Endodermal cell (in vitro differentiated cells): ENCODE measurements at regions not wholly inside any gene's neighbourhood (a gene's known extent, or its start where the extent isn't known, plus 50 kb on each side); places are given as distances from the start of the nearest gene placed in this dataset.

Experiments used
- DNase-seq: peaks from one replicate; pipeline ENCODE4 v3.0.0-alpha.2; 2017
- H3K27ac ChIP-seq: 2 replicates; pipeline ENCODE4 v1.5.1; 2013; ENCODE audit warnings: mild to moderate bottlenecking, low read depth, low read length, moderate library complexity
- H3K27me3 ChIP-seq: 2 replicates; pipeline ENCODE4 v1.6.1; 2013; ENCODE audit warnings: mild to moderate bottlenecking, low read length, moderate library complexity; ENCODE audit not compliant: insufficient read depth, control insufficient read depth, poor library complexity, severe bottlenecking
- H3K36me3 ChIP-seq: 2 replicates; pipeline ENCODE4 v1.7.0; 2013; ENCODE audit warnings: mild to moderate bottlenecking, low read length, moderate library complexity; ENCODE audit not compliant: control insufficient read depth, insufficient read depth
- H3K4me1 ChIP-seq: one replicate; pipeline ENCODE4 v1.7.0; 2013; ENCODE audit warnings: low read length; ENCODE audit not compliant: control insufficient read depth, insufficient read depth
- H3K4me3 ChIP-seq: 2 replicates; pipeline ENCODE4 v1.5.1; 2013; ENCODE audit warnings: mild to moderate bottlenecking, low read length, moderate library complexity
- H3K9ac ChIP-seq: 2 replicates; pipeline ENCODE4 v1.6.1; 2013; ENCODE audit warnings: mild to moderate bottlenecking, low read length, moderate library complexity; ENCODE audit not compliant: poor library complexity, severe bottlenecking; ENCODE audit errors: extremely low read depth
- H3K9me3 ChIP-seq: 2 replicates; pipeline ENCODE4 v1.6.1; 2013; ENCODE audit warnings: mild to moderate bottlenecking, low read length, moderate library complexity; ENCODE audit not compliant: control insufficient read depth
- H3K27ac Mint-ChIP-seq: 2 replicates; pipeline ENCODE4 v1.8.0; 2020; ENCODE audit warnings: mixed read lengths
- H3K27me3 Mint-ChIP-seq: 2 replicates; pipeline ENCODE4 v1.8.0; 2021; ENCODE audit warnings: mild to moderate bottlenecking, mixed read lengths; ENCODE audit not compliant: insufficient read depth
- H3K36me3 Mint-ChIP-seq: 2 replicates; pipeline ENCODE4 v1.8.0; 2020; ENCODE audit warnings: low read depth, mixed read lengths
- H3K4me1 Mint-ChIP-seq: 2 replicates; pipeline ENCODE4 v1.8.0; 2020; ENCODE audit warnings: mixed read lengths
- H3K4me3 Mint-ChIP-seq: 2 replicates; pipeline ENCODE4 v1.8.0; 2020; ENCODE audit warnings: mild to moderate bottlenecking, moderate library complexity, mixed read lengths
- H3K9me3 Mint-ChIP-seq: 2 replicates; pipeline ENCODE4 v1.8.0; 2020; ENCODE audit warnings: mild to moderate bottlenecking, mixed read lengths
- WGBS, 2 experiments: methylation state at CpG; one replicate each; pipeline versions ENCODE4 v1.1.5 to v1.1.7; 2013; ENCODE audit warnings: missing lambda C conversion rate in 2 of 2, mixed read lengths in 1 of 2; ENCODE audit not compliant: insufficient coverage in 1 of 2, insufficient read length in 1 of 2; 5-methylcytosine and 5-hydroxymethylcytosine counted together
- TF ChIP-seq, protein P1 (sequence below): fragments of 200-600 bp; sonication (generic); conservative IDR thresholded peaks from 2 replicates; pipeline ENCODE4 v1.5.0; 2021; ENCODE audit warnings: antibody characterized with exemption, mild to moderate bottlenecking

DNA sequence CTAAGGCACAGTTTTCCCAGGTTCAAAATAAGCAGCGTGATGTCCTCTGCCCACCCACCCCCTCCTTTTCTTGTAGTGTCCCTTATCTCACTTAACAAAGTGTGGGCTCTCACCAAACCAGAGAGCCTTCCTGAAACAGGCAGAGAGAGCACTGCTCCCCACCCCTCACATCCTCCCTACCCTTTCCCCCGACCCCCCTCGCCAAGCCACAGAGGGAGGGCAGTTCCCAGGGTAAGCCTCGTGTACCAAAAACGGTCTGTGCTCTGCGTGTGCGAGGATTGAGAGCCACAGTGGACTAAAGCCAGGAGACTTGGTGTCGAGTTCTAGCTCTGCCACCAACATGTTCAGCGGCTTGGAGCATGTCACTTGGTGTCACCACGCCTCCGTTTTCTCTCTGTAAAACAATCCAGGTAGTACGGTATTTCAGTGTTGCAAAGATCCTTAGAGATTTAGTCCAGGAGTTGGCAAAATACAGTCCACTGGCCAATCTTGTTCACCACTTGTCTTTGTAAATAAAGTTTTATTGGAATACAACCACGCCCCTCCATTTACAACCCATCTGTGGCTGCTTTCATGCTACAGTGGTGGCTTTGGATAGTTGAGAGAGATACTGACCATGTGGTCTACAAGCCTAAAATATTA lies 249.9 kb downstream of the OPA1 start:
- peaks cover 12% of the 10 kb centered on the region for H3K27me3 ChIP-seq
- peaks cover 18% of the 10 kb centered on the region for H3K4me1 ChIP-seq

DNA sequence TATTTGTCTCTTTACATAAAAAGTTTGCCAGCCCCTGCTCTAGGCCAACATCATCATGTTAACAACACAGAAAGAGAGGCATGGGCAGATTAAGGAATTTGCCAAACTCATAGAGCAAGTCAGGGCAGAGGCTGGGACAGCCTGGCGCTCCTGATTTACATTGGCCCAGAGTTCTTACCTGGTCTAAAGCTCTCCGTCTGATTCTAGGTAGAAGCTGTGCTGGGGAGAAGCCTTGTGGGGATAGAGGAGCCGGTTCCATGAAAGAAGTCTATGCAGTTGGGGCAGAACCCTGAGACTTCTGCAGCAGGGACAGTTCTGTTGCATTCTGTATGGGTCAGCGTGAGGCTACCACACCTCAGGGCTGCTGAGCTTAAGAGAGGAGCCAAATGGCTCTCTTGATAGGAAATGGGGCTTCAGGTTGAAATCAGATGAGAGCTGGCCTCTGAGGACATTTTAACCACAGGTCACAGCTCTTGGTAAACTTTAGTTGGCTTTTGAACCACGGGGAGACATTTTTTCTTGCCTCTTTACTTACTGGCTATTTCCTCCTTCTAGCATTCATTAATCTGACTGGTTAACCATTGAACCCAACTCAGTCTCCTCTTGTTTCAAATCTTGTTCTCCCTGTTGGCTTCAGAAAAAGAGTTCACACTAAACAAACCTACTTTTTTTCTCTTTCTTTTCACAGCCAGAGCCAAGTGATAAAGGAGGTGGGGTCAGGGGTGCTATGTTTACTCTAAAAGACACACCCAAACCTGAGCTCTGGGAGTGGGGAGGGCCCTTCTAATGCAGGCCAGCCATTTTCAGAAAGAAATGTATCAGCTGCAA lies 250.7 kb downstream of the OPA1 start:
- Histone ChIP-seq H3K9me3 (no peaks in the 10 kb centered on the region), H3K27me3 (peaks cover 12% of the 10 kb centered on the region), H3K9ac (no peak overlapping the region), H3K36me3 (no peaks in the 10 kb centered on the region), H3K27ac (no peak overlapping the region), H3K4me3 (no peak overlapping the region), H3K4me1 (peaks cover 18% of the 10 kb centered on the region)
- 90 to 92% methylated on average over 2 to 5 of the region's 5 CpGs for WGBS, 2 experiments
- Mint-ChIP-seq H3K9me3 (peaks cover 9% of the 10 kb centered on the region), H3K36me3 (no peaks in the 10 kb centered on the region), H3K27me3 (peaks cover 7% of the 10 kb centered on the region), H3K4me1 (peaks cover 38% of the 10 kb centered on the region), H3K27ac (peak overlapping the region; percentile 59), H3K4me3 (no peak overlapping the region)
- DNase-seq, result peak; percentile 42
- TF ChIP-seq, protein P1, sequence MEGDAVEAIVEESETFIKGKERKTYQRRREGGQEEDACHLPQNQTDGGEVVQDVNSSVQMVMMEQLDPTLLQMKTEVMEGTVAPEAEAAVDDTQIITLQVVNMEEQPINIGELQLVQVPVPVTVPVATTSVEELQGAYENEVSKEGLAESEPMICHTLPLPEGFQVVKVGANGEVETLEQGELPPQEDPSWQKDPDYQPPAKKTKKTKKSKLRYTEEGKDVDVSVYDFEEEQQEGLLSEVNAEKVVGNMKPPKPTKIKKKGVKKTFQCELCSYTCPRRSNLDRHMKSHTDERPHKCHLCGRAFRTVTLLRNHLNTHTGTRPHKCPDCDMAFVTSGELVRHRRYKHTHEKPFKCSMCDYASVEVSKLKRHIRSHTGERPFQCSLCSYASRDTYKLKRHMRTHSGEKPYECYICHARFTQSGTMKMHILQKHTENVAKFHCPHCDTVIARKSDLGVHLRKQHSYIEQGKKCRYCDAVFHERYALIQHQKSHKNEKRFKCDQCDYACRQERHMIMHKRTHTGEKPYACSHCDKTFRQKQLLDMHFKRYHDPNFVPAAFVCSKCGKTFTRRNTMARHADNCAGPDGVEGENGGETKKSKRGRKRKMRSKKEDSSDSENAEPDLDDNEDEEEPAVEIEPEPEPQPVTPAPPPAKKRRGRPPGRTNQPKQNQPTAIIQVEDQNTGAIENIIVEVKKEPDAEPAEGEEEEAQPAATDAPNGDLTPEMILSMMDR, result no peak

More for the DNA sequence above, 249.9 kb downstream of the OPA1 start:
- TF ChIP-seq, protein P1, result no peak
- H3K36me3 Mint-ChIP-seq, result no peaks in the 10 kb centered on the region
- Histone ChIP-seq H3K27ac (no peak overlapping the region), H3K9me3 (no peaks in the 10 kb centered on the region), H3K9ac (no peak overlapping the region), H3K4me3 (no peak overlapping the region), H3K36me3 (no peaks in the 10 kb centered on the region)
- H3K4me3 Mint-ChIP-seq, result no peak overlapping the region
- peaks cover 40% of the 10 kb centered on the region for H3K4me1 Mint-ChIP-seq
- H3K27me3 Mint-ChIP-seq, result peaks cover 7% of the 10 kb centered on the region
- H3K27ac Mint-ChIP-seq, result peak overlapping the region; percentile 59
- H3K9me3 Mint-ChIP-seq, result peaks cover 9% of the 10 kb centered on the region
- no peak for DNase-seq
- WGBS, 2 experiments, result 95 to 99% methylated on average over 11 to 13 of the region's 13 CpGs

DNA sequence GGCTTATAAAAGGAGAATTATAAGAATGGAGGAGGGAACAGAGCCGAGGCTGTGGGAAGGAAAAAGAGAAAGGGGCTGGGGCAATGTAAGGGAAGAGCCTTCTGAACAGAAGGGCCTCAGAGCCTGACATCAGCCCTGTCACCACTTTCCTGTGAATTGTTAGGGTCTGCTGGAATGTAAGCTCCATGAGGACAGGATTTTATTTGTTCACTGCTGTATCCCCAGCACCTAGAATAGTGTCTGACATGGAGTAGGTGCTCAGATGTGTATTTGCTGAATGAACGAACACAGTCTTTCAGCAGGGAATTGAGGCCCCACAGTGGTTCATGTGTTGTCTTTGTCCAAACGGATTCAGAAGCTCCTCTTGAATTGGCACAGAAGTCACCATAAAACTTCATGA lies 251.5 kb downstream of the OPA1 start:
- H3K27ac Mint-ChIP-seq, result no peak overlapping the region
- TF ChIP-seq, protein P1, result no peak
- H3K27me3 ChIP-seq, result peaks cover 15% of the 10 kb centered on the region
- H3K4me1 Mint-ChIP-seq, result peaks cover 38% of the 10 kb centered on the region
- DNase-seq, result peak; percentile 22
- no peak overlapping the region for H3K4me3 Mint-ChIP-seq
- peaks cover 17% of the 10 kb centered on the region for H3K9me3 Mint-ChIP-seq
- H3K27ac ChIP-seq, result no peak overlapping the region
- H3K36me3 Mint-ChIP-seq, result no peaks in the 10 kb centered on the region
- H3K4me1 ChIP-seq, result peaks cover 18% of the 10 kb centered on the region
- H3K9me3 ChIP-seq, result peaks cover 4% of the 10 kb centered on the region
- WGBS, 2 experiments, result 89 to 92% methylated on average over 2 to 3 of the region's 3 CpGs
- H3K9ac ChIP-seq, result no peak overlapping the region
- no peaks in the 10 kb centered on the region for H3K36me3 ChIP-seq
- H3K4me3 ChIP-seq, result no peak overlapping the region
- H3K27me3 Mint-ChIP-seq, result peaks cover 14% of the 10 kb centered on the region
